ENCODE measurements at regions not wholly inside any gene's neighbourhood (a gene's known extent, or its start where the extent isn't known, plus 50 kb on each side); places are given as distances from the start of the nearest gene placed in this dataset.

- TF ChIP-seq CTCF (conservative IDR thresholded peaks at IDR 0.05; ENCODE audit: low read depth in 2 of 2) (no peak), EZH2 (IDR thresholded peaks at IDR 0.05; ENCODE audit: low read depth, unreplicated experiment) (no peak), EZH2phosphoT487 (IDR thresholded peaks at IDR 0.05; ENCODE audit: unreplicated experiment) (no peak), REST (IDR thresholded peaks at IDR 0.05; ENCODE audit: unreplicated experiment) (no peak), POLR2AphosphoS5 (IDR thresholded peaks at IDR 0.05; ENCODE audit: low read depth) (no peak), NANOG (IDR thresholded peaks at IDR 0.05; ENCODE audit: borderline replicate concordance) (no peak), CREB1 (CRISPR knock-in tag; IDR thresholded peaks at IDR 0.05; ENCODE audit: low read depth) (no peak), ZNF331 (CRISPR knock-in tag; IDR thresholded peaks at IDR 0.05; ENCODE audit: low read depth) (no peak), STAT1 (IDR thresholded peaks at IDR 0.05; ENCODE audit: unreplicated experiment) (no peak), JUNB (IDR thresholded peaks at IDR 0.05; ENCODE audit: unreplicated experiment) (no peak)
- TF ChIP-seq, protein P1, sequence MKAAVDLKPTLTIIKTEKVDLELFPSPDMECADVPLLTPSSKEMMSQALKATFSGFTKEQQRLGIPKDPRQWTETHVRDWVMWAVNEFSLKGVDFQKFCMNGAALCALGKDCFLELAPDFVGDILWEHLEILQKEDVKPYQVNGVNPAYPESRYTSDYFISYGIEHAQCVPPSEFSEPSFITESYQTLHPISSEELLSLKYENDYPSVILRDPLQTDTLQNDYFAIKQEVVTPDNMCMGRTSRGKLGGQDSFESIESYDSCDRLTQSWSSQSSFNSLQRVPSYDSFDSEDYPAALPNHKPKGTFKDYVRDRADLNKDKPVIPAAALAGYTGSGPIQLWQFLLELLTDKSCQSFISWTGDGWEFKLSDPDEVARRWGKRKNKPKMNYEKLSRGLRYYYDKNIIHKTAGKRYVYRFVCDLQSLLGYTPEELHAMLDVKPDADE (IDR thresholded peaks at IDR 0.05): no peak
Observed at GRCh38 chr6:4485735-4486134, 290.5 kb upstream of the CDYL start.

Data from GM23338 (cell line).